ENCODE measurements at regions not wholly inside any gene's neighbourhood (a gene's known extent, or its start where the extent isn't known, plus 50 kb on each side); places are given as distances from the start of the nearest gene placed in this dataset.
"Not testable (repeated sequence)": the region's sequence is repeated elsewhere in the genome, so short reads cannot be mapped to it uniquely, and the experiment has no call there.

DNA sequence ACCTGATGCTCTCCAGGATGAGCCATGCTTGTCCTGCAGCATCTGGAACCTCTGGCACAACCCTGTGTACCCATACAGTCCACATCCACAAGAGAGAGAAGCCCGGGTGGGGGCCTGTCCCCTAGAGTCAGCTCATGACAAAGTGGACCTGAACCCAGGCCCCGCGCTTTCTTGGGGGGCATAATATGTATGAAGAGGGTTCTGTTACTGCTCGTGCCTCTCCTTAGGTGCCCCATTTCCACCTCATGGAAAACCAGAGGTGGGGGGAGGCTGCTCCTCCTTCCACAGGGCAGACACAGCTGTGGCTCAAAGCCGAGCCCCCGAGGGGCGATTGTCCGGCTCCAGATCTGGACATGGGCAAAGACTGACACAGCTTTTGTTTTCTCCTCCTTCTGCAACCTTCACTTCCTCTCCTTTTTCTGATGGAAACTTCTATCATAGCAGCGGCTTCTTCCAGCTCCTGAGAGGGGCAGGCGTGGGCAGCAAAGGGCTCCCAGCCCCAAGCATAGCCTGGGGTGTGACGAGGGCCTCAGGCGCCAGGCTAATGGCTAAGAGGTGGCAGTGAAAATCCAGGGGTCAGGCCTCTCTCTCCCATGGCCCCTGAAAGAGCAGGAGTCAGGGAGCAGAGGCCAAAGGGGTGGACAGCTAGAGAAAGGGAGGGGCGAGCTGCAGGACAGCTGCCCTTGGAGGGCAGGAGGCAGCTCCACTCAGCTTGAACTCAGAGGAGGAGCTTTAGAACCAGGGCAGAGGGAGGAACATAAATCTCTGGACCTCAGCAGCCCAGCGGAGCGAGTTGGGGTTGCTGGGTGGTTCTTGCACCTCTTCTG, 155.5 kb downstream of the ZFP36L2 start:
- no peak for DNase-seq (ENCODE audit: low spot score)

GRCh38 chr2:43070030-43070429, 156.4 kb downstream of the ZFP36L2 start:
- no peak for DNase-seq (ENCODE audit: low spot score)

DNA sequence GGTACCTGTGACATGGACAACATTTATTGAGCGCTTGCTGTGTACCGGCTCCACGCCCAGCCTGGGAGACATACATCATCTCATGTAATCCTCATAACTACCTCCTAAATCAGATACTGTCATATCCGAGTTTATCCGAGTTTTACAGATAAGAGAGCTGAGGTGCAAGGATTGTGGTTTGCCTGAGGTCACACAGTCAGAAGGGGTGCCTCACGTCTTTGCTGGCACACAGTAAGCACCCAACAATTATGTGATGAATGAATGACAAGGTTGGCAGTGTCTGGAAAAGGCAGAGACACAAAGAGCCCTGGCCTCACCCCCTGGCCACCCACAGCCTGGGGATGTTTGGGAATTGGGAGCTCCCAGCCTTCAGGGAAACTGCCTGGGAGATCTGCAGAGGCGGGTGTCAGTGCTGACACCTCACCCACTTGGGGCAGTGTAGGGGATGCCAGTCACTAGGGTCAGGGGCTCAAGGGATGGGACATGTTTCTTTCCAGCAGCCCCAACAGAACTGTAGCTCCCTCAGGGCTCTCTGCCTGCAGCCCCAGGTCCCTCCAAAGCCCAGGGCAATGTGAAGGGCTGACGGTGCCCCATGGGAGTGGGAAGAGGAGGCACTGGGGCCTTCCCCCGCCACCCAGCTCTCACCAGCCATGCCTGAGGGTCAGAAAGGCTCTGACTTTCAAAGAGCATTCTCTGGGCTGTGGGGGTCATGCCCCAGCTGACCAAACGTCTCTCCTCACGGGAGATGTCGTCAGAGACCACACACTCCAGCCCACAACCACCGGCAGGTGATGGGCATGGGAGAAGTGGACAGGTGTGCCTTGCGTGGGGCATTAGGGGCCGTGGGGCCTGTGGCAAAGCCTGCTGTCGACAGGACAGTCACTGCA, 157.5 kb downstream of the ZFP36L2 start:
- DNase-seq (ENCODE audit: low spot score), result no peak

DNA sequence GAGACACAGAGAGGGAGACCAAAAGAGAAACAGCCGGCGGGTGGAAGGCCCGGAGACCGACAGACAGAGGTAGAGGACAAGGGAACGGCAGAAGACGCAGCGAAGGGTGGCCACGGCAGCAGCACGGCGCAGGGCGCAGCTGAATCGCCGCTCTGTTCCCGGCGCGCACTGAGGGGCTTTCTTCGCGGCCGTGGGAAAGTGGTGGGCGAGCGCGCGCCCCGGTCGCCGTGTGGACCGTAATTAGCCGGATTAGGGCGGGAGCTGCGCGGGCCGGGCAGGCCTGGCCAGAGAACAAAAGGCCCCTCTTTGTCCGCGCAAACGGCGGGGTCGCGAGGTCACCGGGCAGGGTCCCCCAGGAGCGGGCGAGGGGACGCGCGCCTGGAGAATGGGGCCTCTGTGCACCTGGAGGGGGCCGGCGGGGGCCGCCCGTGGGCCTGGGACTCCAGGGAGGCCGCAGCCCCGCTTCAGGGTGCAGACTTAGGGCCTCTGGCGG, 158.3 kb downstream of the ZFP36L2 start:
- no peak for DNase-seq (ENCODE audit: low spot score)

- no peak for DNase-seq (ENCODE audit: low spot score)
Measured at GRCh38 chr2:43067254-43068040, 159.0 kb downstream of the ZFP36L2 start.

DNA sequence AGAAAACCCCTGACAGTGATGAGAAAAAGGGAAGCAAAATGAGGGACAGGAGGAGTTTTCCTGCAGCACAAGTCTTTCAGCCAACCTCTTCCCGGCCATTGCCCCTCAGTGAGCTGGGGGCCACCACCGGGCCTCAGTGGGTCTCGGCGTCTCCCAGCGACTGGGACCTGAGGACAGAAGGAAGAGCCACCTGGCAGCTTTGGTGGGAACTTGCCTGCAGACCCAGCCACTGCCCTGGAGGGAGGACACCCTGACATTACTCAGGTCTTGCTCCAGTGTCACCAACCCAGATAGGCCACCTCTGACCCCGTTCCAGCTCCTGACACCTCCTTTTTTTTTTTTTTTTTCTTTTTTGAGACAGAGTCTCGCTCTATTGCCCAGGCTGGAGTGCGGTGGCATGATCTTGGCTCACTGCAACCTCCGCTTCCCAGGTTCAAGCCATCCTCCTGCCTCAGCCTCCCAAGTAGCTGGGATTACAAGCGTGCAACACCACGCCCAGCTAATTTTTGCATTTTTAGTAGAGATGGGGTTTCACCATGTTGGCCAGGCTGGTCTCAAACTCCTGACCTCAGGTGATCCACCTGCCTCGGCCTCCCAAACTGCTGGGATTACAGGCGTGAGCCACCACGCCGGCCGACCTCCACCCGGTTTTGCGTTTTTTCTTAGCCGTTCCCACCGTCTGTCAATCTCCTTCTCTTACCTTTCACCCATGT, 159.7 kb downstream of the ZFP36L2 start:
- not testable (repeated sequence) for DNase-seq (ENCODE audit: low spot score)

DNA sequence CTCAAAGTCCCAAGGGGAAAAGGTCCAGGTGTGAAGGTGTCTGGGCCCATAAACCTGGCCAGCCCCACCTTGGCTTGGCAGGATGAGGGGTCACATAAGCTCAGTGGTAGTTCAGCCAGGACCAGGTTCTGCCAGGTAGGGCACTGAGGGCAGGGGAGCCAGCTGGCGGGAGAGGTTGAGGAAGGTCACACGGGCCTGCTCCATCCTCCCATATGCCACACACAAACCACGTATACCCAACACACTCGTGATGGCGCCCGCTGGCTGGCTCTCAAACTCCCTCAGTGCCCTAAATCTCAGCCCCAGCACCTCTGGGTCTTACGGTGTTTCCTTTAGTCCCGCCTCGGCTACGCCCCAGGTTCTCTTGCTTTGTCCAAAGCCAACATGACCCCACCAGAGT, 160.5 kb downstream of the ZFP36L2 start:
- no peak for DNase-seq (ENCODE audit: low spot score)

- DNase-seq (ENCODE audit: low spot score), result no peak
Measured at GRCh38 chr2:43065036-43065435, 161.4 kb downstream of the ZFP36L2 start.

DNA sequence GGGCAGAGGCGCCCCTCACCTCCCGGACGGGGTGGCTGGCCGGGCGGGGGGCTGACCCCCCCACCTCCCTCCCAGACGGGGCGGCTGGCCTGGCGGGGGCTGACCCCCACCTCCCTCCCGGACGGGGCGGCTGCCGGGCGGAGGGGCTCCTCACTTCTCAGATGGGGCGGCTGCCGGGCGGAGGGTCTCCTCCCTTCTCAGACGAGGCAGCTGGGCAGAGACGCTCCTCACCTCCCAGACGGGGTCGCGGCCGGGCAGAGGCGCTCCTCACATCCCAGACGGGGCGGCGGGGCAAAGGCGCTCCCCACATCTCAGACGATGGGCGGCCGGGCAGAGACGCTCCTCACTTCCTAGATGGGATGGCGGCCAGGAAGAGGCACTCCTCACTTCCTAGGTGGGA, 163.3 kb downstream of the ZFP36L2 start:
- not testable (repeated sequence) for DNase-seq (ENCODE audit: low spot score)

GRCh38 chr2:43062058-43062457, 164.3 kb downstream of the ZFP36L2 start:
- DNase-seq (ENCODE audit: low spot score), result no peak

GRCh38 chr2:43060390-43061016, 165.9 kb downstream of the ZFP36L2 start:
- no peak for DNase-seq (ENCODE audit: low spot score)

DNA sequence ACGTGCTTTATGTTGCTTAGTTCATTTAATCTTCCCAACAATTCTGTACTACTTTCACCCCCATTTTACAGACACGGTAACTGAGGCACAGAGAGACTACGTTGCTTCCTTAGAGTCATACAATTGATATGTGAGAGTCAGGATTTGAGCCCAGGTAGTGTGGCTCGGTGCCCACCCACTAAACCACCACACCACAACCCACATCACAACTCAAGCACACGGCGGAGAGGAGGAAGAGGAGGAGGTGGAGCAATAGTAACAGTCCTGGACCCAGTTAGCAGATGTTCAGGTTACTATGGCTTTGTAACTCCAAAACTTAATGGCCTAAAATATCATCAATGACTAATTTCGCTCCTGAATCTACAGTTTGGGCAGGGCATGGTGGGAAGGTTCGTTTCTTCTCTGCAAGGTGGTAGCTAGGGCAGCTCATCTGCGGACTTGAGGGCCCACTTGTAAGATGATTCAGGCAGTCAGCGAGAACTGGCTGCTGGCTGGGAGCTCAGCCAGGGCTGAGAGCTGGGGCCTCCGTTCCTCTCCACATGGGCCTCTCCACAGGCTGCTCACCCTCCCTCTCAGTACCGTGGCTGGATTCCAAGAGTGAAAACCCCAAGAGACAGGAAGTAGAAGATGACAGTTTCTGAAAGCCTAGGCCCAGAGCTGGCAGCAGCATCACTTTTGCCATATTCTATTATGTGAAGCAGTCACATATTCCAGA, 167.1 kb downstream of the ZFP36L2 start:
- no peak for DNase-seq (ENCODE audit: low spot score)

DNA sequence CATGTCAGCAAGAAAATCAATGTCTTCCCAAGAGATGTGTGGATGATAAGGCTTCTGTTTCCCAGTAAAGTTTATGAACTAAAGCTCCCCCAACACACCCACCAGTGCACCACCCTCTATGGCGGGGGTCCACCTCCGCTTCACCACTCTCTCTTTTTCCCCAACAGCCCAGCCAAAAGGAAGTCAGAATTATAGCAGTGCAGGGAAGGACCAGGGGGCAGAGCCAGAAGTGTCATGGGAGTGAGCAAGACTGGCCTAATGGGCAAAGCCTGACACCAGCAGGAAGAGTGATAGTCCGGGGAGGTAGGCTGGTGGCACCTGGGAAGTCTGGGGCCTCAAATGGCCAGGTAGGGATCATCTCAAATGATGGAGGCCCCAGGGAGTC, 167.7 kb downstream of the ZFP36L2 start:
- no peak for DNase-seq (ENCODE audit: low spot score)

GRCh38 chr2:43057742-43058725, 168.4 kb downstream of the ZFP36L2 start:
- DNase-seq (ENCODE audit: low spot score), result no peak

GRCh38 chr2:43057026-43057741, 169.2 kb downstream of the ZFP36L2 start:
- DNase-seq (ENCODE audit: low spot score), result no peak

GRCh38 chr2:43055985-43056384, 170.4 kb downstream of the ZFP36L2 start:
- no peak for DNase-seq (ENCODE audit: low spot score)

- no peak for DNase-seq (ENCODE audit: low spot score)
Measured at GRCh38 chr2:43055086-43055912, 171.1 kb downstream of the ZFP36L2 start.

- DNase-seq (ENCODE audit: low spot score), result no peak
Measured at GRCh38 chr2:43054367-43054766, 172.0 kb downstream of the ZFP36L2 start.
